ENCODE measurements at regions not wholly inside any gene's neighbourhood (a gene's known extent, or its start where the extent isn't known, plus 50 kb on each side); places are given as distances from the start of the nearest gene placed in this dataset.
"Not testable (repeated sequence)": the region's sequence is repeated elsewhere in the genome, so short reads cannot be mapped to it uniquely, and the experiment has no call there.

- TF ChIP-seq CTCF, POLR2A (IDR thresholded peaks at IDR 0.05): not testable (repeated sequence)
Observed at GRCh38 chr15:36454244-36454643, 125.2 kb upstream of the CDIN1 start.

Data from adrenal gland (tissue), 5 donors.